Gastrocnemius medialis (tissue), 4 donors: ENCODE measurements at regions not wholly inside any gene's neighbourhood (a gene's known extent, or its start where the extent isn't known, plus 50 kb on each side); places are given as distances from the start of the nearest gene placed in this dataset.

ENCODE experiments used
- CTCF ChIP-seq, 5 experiments: fragments of 450-650 bp in 3 of 5; fragments of 200-600 bp in 2 of 5; sonication (generic) in 2 of 5; IDR thresholded peaks in 4 of 5; conservative IDR thresholded peaks in 1 of 5; 1 replicate in 4 of 5; 2 replicates in 1 of 5; pipeline ENCODE4 v1.5.1; 2016 to 2019; ENCODE audit warnings: antibody characterized with exemption in 5 of 5, mild to moderate bottlenecking in 3 of 5, moderate library complexity in 3 of 5
- POLR2A ChIP-seq, 2 donors: fragments of 450-650 bp; IDR thresholded peaks; one replicate each; pipeline ENCODE4 v1.6.1; 2017; ENCODE audit warnings: antibody characterized with exemption in 2 of 2, mild to moderate bottlenecking in 2 of 2, moderate library complexity in 2 of 2

DNA sequence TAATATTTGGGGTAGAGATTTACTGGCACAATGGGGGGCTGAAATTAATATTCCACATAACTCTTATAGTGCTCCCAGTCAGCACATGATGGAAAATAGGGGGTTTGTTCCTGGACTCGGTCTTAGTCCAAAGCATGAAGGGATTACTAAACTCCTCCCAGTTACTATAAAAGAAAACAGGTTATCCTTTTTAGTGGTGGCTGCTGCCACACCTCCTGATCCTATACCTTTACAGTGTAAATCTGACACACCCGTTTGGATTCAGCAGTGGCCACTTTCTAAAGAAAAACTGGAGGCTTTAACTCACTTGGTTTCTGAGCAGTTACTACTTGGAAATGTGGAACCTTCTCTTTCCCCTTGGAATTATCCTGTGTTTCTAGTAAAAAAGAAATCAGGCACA lies 572.9 kb upstream of the PTGER4 start:
- TF ChIP-seq CTCF (IDR thresholded peaks at IDR 0.05 in 4 of 5, conservative IDR thresholded peaks at IDR 0.05 in 1 of 5) (no peak), POLR2A (IDR thresholded peaks at IDR 0.05) (no peak)
